Nephron progenitor cell (in vitro differentiated cells): ENCODE measurements at regions not wholly inside any gene's neighbourhood (a gene's known extent, or its start where the extent isn't known, plus 50 kb on each side); places are given as distances from the start of the nearest gene placed in this dataset.
"Not testable (repeated sequence)": the region's sequence is repeated elsewhere in the genome, so short reads cannot be mapped to it uniquely, and the experiment has no call there.

Source experiments
- DNase-seq: peaks from one replicate; pipeline ENCODE4 v3.0.0; 2021
- H3K27ac Mint-ChIP-seq: 2 replicates; pipeline ENCODE4 v1.8.0; 2021; ENCODE audit warnings: mild to moderate bottlenecking, moderate library complexity, mixed read lengths
- H3K27me3 Mint-ChIP-seq: 2 replicates; pipeline ENCODE4 v1.8.0; 2021; ENCODE audit warnings: mild to moderate bottlenecking, low read depth, mixed read lengths; ENCODE audit not compliant: poor library complexity
- H3K36me3 Mint-ChIP-seq: 2 replicates; pipeline ENCODE4 v1.8.0; 2021; ENCODE audit warnings: low read depth, mixed read lengths
- H3K4me1 Mint-ChIP-seq: 2 replicates; pipeline ENCODE4 v1.8.0; 2021; ENCODE audit warnings: mixed read lengths
- H3K4me3 Mint-ChIP-seq: 2 replicates; pipeline ENCODE4 v1.8.0; 2021; ENCODE audit warnings: mild to moderate bottlenecking, moderate library complexity, mixed read lengths
- H3K9me3 Mint-ChIP-seq: 2 replicates; pipeline ENCODE4 v1.8.0; 2021; ENCODE audit warnings: mild to moderate bottlenecking, moderate library complexity, mixed read lengths
- CTCF ChIP-seq: fragments of 200-600 bp; sonication (generic); IDR thresholded peaks from 2 replicates; pipeline ENCODE4 v1.5.0; 2021; ENCODE audit warnings: antibody characterized with exemption

- Mint-ChIP-seq H3K36me3 (peaks cover under 1% of the 10 kb centered on the region), H3K4me1 (peaks cover 35% of the 10 kb centered on the region), H3K27ac (no peak overlapping the region), H3K4me3 (peak overlapping the region; percentile 88), H3K9me3 (no peaks in the 10 kb centered on the region), H3K27me3 (no peaks in the 10 kb centered on the region)
- TF ChIP-seq CTCF: no peak
- DNase-seq: peak; percentile 80
Observed at GRCh38 chr5:1633605-1634336, 110.0 kb upstream of the LPCAT1 start.

- H3K9me3 Mint-ChIP-seq, DNase-seq, H3K4me3 Mint-ChIP-seq, H3K27me3 Mint-ChIP-seq, H3K27ac Mint-ChIP-seq, H3K36me3 Mint-ChIP-seq: not testable (repeated sequence)
- peaks cover 29% of the 10 kb centered on the region for H3K4me1 Mint-ChIP-seq
Observed at GRCh38 chr5:1631004-1631403, 107.2 kb upstream of the LPCAT1 start.

- not testable (repeated sequence) for H3K4me3 Mint-ChIP-seq, H3K27me3 Mint-ChIP-seq, H3K27ac Mint-ChIP-seq, H3K4me1 Mint-ChIP-seq, DNase-seq
- peaks cover 38% of the 10 kb centered on the region for H3K9me3 Mint-ChIP-seq
- peaks cover 56% of the 10 kb centered on the region for H3K36me3 Mint-ChIP-seq
Observed at GRCh38 chr5:1626397-1626796, 102.6 kb upstream of the LPCAT1 start.

GRCh38 chr5:1619531-1619930 is 95.8 kb upstream of the LPCAT1 start:
- DNase-seq, H3K4me3 Mint-ChIP-seq: not testable (repeated sequence)
- H3K36me3 Mint-ChIP-seq: peaks cover 81% of the 10 kb centered on the region

GRCh38 chr5:1618296-1618865 is 94.6 kb upstream of the LPCAT1 start:
- H3K27me3 Mint-ChIP-seq, DNase-seq, H3K4me1 Mint-ChIP-seq, H3K4me3 Mint-ChIP-seq: not testable (repeated sequence)
- Mint-ChIP-seq H3K27ac (peak overlapping the region; percentile 45), H3K9me3 (peaks cover 28% of the 10 kb centered on the region), H3K36me3 (peaks cover 74% of the 10 kb centered on the region)

More at GRCh38 chr5:1619531-1619930, 95.8 kb upstream of the LPCAT1 start:
- not testable (repeated sequence) for H3K27me3 Mint-ChIP-seq, H3K27ac Mint-ChIP-seq, H3K4me1 Mint-ChIP-seq
- H3K9me3 Mint-ChIP-seq: peaks cover 39% of the 10 kb centered on the region

- H3K27me3 Mint-ChIP-seq, H3K27ac Mint-ChIP-seq, H3K4me3 Mint-ChIP-seq, DNase-seq, H3K4me1 Mint-ChIP-seq: not testable (repeated sequence)
- peaks cover 74% of the 10 kb centered on the region for H3K36me3 Mint-ChIP-seq
- H3K9me3 Mint-ChIP-seq: peaks cover 27% of the 10 kb centered on the region
Observed at GRCh38 chr5:1617236-1617755, 93.5 kb upstream of the LPCAT1 start.

GRCh38 chr5:1613515-1613914 is 89.8 kb upstream of the LPCAT1 start:
- H3K27me3 Mint-ChIP-seq, H3K27ac Mint-ChIP-seq, H3K4me3 Mint-ChIP-seq, DNase-seq, H3K4me1 Mint-ChIP-seq: not testable (repeated sequence)
- peaks cover 11% of the 10 kb centered on the region for H3K9me3 Mint-ChIP-seq
- peaks cover 66% of the 10 kb centered on the region for H3K36me3 Mint-ChIP-seq

- H3K4me1 Mint-ChIP-seq: peaks cover 19% of the 10 kb centered on the region
- H3K27me3 Mint-ChIP-seq: peaks cover 13% of the 10 kb centered on the region
- not testable (repeated sequence) for DNase-seq, H3K27ac Mint-ChIP-seq, H3K4me3 Mint-ChIP-seq
- peaks cover 39% of the 10 kb centered on the region for H3K36me3 Mint-ChIP-seq
- peaks cover 11% of the 10 kb centered on the region for H3K9me3 Mint-ChIP-seq
Observed at GRCh38 chr5:1610526-1610925, 86.8 kb upstream of the LPCAT1 start.

- not testable (repeated sequence) for H3K4me3 Mint-ChIP-seq, DNase-seq
- Mint-ChIP-seq H3K4me1 (peaks cover 19% of the 10 kb centered on the region), H3K27ac (peak overlapping the region; percentile 95), H3K9me3 (peaks cover 11% of the 10 kb centered on the region), H3K27me3 (peaks cover 13% of the 10 kb centered on the region), H3K36me3 (peaks cover 37% of the 10 kb centered on the region)
Observed at GRCh38 chr5:1609111-1609510, 85.4 kb upstream of the LPCAT1 start.

- H3K4me1 Mint-ChIP-seq: peaks cover 17% of the 10 kb centered on the region
- DNase-seq: not testable (repeated sequence)
Observed at GRCh38 chr5:1608336-1608735, 84.6 kb upstream of the LPCAT1 start.

GRCh38 chr5:1606951-1607350 is 83.2 kb upstream of the LPCAT1 start:
- H3K27ac Mint-ChIP-seq, DNase-seq, H3K4me1 Mint-ChIP-seq, H3K4me3 Mint-ChIP-seq, H3K9me3 Mint-ChIP-seq, H3K27me3 Mint-ChIP-seq: not testable (repeated sequence)
- peaks cover 18% of the 10 kb centered on the region for H3K36me3 Mint-ChIP-seq

More at GRCh38 chr5:1608336-1608735, 84.6 kb upstream of the LPCAT1 start:
- peaks cover 13% of the 10 kb centered on the region for H3K27me3 Mint-ChIP-seq
- H3K4me3 Mint-ChIP-seq, H3K27ac Mint-ChIP-seq: not testable (repeated sequence)
- H3K36me3 Mint-ChIP-seq: peaks cover 32% of the 10 kb centered on the region
- H3K9me3 Mint-ChIP-seq: peaks cover 11% of the 10 kb centered on the region

GRCh38 chr5:1603916-1604315 is 80.2 kb upstream of the LPCAT1 start:
- Mint-ChIP-seq H3K27me3 (peaks cover 14% of the 10 kb centered on the region), H3K36me3 (peaks cover 15% of the 10 kb centered on the region)
- not testable (repeated sequence) for DNase-seq, H3K4me1 Mint-ChIP-seq, H3K9me3 Mint-ChIP-seq, H3K27ac Mint-ChIP-seq, H3K4me3 Mint-ChIP-seq

GRCh38 chr5:1601565-1601964 is 77.8 kb upstream of the LPCAT1 start:
- not testable (repeated sequence) for H3K4me1 Mint-ChIP-seq, H3K4me3 Mint-ChIP-seq, H3K27ac Mint-ChIP-seq, H3K9me3 Mint-ChIP-seq
- Mint-ChIP-seq H3K27me3 (peaks cover 11% of the 10 kb centered on the region), H3K36me3 (peaks cover 20% of the 10 kb centered on the region)
- peak; percentile 10 for DNase-seq
